H7 (cell line): ENCODE measurements at regions not wholly inside any gene's neighbourhood (a gene's known extent, or its start where the extent isn't known, plus 50 kb on each side); places are given as distances from the start of the nearest gene placed in this dataset.

Experiments
- DNase-seq: peaks from one replicate; pipeline ENCODE4 v3.0.0; 2012
- H3K27me3 ChIP-seq: 2 replicates; pipeline ENCODE4 v1.6.0; 2011; ENCODE audit warnings: mild to moderate bottlenecking, low read length; ENCODE audit not compliant: control insufficient read depth, insufficient read depth
- H3K36me3 ChIP-seq: replicated peaks from 2 replicates; pipeline ENCODE4 v1.5.1; 2011; ENCODE audit warnings: low read length; ENCODE audit not compliant: control insufficient read depth, insufficient read depth
- H3K4me3 ChIP-seq: 2 replicates; pipeline ENCODE4 v1.5.1; 2011; ENCODE audit warnings: low read depth, mild to moderate bottlenecking, control low read depth, low read length, moderate library complexity; ENCODE audit not compliant: insufficient read depth

GRCh38 chr1:56069824-56070223 is 509.5 kb downstream of the PLPP3 start:
- H3K4me3 ChIP-seq, result no peak overlapping the region
- DNase-seq, result no peak
- H3K27me3 ChIP-seq, result no peaks in the 10 kb centered on the region
- no peaks in the 10 kb centered on the region for H3K36me3 ChIP-seq

DNA sequence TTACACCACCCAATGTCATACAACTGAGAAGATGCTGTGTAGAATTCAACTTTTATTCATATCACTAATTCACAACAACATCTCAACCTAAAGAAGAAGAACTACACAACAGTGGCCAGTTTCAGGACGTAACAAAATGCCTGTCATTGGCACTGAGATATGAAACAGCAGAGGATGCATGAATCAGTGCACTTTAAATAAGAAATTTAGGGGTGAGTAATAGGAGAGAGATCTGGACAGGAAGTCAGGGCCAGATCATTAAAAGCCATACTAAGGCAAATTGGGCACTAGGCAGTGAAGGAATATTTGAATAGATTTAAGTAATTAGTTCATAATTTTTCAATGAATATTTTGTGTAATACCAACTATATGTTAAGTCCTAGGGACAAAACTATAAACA is 510.5 kb downstream of the PLPP3 start:
- Histone ChIP-seq H3K4me3 (no peak overlapping the region), H3K27me3 (no peaks in the 10 kb centered on the region), H3K36me3 (no peaks in the 10 kb centered on the region)
- DNase-seq, result no peak

DNA sequence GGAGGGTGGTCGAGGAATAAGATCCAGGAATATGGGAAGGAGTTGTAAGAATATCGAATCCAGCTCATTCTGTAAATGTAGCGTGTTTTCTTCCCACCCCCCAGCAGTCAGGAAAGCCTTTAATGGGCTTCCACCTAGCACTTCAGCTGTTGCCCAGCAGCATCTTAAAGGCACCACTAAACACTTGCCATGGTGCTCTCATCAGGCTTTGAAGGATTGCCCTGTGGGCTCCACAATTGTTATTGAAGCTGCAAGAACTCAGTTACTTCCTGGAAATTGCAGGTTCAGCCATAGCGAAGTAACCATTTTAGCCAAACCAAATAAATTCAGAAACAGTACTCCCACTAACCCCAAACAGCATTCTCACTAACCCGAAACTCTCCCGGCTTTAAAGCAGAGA is 511.2 kb downstream of the PLPP3 start:
- H3K4me3 ChIP-seq, result no peak overlapping the region
- no peaks in the 10 kb centered on the region for H3K27me3 ChIP-seq
- no peaks in the 10 kb centered on the region for H3K36me3 ChIP-seq
- no peak for DNase-seq

- Histone ChIP-seq H3K4me3 (no peak overlapping the region), H3K36me3 (no peaks in the 10 kb centered on the region), H3K27me3 (no peaks in the 10 kb centered on the region)
- no peak for DNase-seq
These were observed 513.6 kb downstream of the PLPP3 start for GRCh38 chr1:56065729-56066128.

GRCh38 chr1:56064705-56065104 is 514.7 kb downstream of the PLPP3 start:
- no peak for DNase-seq
- H3K36me3 ChIP-seq, result no peaks in the 10 kb centered on the region
- H3K4me3 ChIP-seq, result no peak overlapping the region
- no peaks in the 10 kb centered on the region for H3K27me3 ChIP-seq

DNA sequence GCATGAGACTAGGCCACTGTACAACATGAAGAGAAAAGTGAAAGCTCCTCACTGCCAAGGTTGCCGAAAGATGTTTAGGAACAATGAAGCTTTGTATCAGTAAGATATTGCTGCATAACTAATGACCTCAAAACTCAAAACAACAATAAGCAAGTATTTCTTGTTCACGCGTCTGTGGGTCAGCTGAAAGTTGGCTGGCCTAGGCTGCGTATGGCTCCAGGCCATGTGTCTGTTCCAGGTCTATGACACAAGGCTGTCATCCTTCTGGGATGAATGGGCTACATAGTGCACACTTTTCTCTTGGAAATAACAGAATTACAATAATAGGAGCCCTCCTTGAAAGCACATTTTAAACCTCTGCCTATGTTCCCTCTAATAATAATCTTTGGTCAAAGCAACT is 515.9 kb downstream of the PLPP3 start:
- H3K36me3 ChIP-seq, result no peaks in the 10 kb centered on the region
- no peaks in the 10 kb centered on the region for H3K27me3 ChIP-seq
- DNase-seq, result no peak
- no peak overlapping the region for H3K4me3 ChIP-seq

DNA sequence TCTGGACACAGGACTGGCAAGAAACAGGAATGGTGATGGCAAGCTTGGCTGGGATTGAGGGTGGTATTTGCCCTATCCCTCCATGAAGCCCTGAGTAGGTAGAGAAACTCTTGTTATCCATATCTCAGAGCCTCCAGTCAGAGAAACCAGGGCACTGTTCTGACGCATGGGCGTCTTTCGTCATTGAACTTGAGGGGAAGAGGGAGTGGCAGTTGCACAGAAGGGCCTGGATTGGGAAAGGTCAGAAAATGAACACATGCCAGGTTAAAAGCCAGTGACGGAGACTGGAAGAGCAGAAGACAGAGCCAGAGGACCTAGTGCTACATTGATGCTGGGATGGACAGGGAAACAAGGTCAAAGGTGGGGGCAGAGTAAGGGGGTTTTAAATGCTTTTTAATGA is 516.7 kb downstream of the PLPP3 start:
- no peaks in the 10 kb centered on the region for H3K27me3 ChIP-seq
- H3K4me3 ChIP-seq, result no peak overlapping the region
- no peaks in the 10 kb centered on the region for H3K36me3 ChIP-seq
- DNase-seq, result no peak

DNA sequence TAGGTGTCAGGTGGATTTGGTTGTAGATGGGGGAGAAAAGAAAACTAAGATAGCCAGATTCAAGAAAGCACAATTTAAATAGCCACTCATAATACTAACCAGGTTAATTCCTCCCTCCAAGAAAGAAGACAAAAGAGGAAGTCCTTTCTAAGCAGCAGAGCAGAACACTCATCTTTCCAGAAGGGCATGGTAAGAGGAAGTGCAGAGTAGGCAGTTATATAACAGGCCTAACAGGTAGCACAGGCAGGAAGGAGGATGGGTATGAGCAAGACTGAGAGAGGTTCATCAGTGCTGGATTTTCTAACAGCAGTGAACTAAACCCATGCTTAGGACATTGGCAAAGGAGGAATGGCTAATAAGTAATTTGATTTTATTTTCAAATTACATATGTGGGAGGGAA is 517.5 kb downstream of the PLPP3 start:
- no peak for DNase-seq
- H3K4me3 ChIP-seq, result no peak overlapping the region
- no peaks in the 10 kb centered on the region for H3K36me3 ChIP-seq
- no peaks in the 10 kb centered on the region for H3K27me3 ChIP-seq

GRCh38 chr1:56060906-56061305 is 518.5 kb downstream of the PLPP3 start:
- no peaks in the 10 kb centered on the region for H3K36me3 ChIP-seq
- no peak for DNase-seq
- no peaks in the 10 kb centered on the region for H3K27me3 ChIP-seq
- no peak overlapping the region for H3K4me3 ChIP-seq

DNA sequence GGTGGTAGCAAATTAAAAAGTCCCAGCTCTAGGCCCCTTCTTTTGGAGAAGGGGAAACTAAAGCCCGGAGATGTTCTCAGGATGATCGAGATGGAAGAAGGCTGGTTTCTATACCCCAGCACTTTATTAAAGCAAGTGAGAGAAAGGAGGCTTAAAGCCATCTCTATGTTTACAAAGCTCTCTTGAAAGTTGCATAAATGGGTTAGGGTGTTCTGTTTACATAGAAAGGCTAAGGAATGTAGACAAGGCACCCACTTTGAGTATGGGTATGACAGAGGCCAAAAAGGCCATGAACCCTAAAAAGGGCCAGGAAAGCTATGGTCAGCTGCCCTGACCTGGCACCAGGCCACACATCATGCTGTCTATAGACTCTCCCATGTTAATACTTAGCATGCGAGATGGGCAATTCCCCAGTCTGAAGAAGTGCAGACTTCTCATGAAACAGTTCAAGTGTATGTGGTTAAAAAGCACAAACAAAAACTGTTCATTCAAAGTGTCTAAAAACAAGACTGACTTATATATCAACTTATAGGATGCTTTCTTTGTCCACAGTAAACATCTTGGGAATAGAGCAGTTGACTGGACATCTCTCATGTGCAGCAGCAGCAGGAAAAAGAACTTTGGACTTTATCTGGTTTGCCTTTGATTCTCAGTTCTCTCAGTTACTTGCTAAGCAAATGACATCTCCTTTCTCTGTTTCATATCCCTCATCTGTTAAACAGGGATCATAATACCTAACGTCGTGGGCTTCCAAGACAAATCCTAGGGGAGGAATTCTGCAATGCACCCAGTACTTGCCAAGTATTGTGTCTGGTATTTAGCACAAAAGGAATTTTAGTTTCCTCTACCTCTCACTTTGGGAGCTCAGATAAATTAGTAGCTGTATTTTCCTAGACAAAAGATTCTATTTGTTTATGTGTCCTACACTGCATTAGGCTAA is 521.6 kb downstream of the PLPP3 start:
- Histone ChIP-seq H3K27me3 (no peaks in the 10 kb centered on the region), H3K4me3 (no peak overlapping the region), H3K36me3 (no peaks in the 10 kb centered on the region)

GRCh38 chr1:56056438-56057287 is 522.7 kb downstream of the PLPP3 start:
- DNase-seq, result no peak
- Histone ChIP-seq H3K36me3 (no peaks in the 10 kb centered on the region), H3K27me3 (no peaks in the 10 kb centered on the region), H3K4me3 (no peak overlapping the region)

More for the DNA sequence above, 521.6 kb downstream of the PLPP3 start:
- no peak for DNase-seq

GRCh38 chr1:56054959-56055358 is 524.4 kb downstream of the PLPP3 start:
- Histone ChIP-seq H3K4me3 (no peak overlapping the region), H3K27me3 (no peaks in the 10 kb centered on the region), H3K36me3 (no peaks in the 10 kb centered on the region)
- DNase-seq, result no peak

DNA sequence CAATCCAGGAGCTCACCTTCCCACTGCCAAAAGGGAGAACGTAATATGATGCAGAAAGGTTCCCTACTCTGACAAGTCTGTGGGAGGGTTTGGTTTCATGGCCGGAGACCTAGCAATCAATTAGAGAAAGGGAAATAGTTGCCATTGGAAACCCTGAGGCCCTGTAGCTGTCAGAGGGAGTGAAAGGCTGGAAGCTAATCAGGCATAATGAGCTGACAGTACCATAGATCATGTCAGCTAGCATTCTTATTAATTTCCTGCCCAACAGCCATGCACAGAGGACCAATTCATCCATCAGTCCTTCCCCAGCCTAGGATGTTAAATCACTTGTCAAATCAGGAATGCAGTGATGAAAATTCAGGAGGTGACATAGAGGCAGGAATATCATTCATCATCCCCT is 527.3 kb downstream of the PLPP3 start:
- no peak for DNase-seq

GRCh38 chr1:56050911-56051310 is 528.5 kb downstream of the PLPP3 start:
- DNase-seq, result no peak
- Histone ChIP-seq H3K27me3 (no peaks in the 10 kb centered on the region), H3K4me3 (no peak overlapping the region), H3K36me3 (no peaks in the 10 kb centered on the region)

More for the DNA sequence above, 527.3 kb downstream of the PLPP3 start:
- H3K27me3 ChIP-seq, result no peaks in the 10 kb centered on the region
- H3K36me3 ChIP-seq, result no peaks in the 10 kb centered on the region
- H3K4me3 ChIP-seq, result no peak overlapping the region

DNA sequence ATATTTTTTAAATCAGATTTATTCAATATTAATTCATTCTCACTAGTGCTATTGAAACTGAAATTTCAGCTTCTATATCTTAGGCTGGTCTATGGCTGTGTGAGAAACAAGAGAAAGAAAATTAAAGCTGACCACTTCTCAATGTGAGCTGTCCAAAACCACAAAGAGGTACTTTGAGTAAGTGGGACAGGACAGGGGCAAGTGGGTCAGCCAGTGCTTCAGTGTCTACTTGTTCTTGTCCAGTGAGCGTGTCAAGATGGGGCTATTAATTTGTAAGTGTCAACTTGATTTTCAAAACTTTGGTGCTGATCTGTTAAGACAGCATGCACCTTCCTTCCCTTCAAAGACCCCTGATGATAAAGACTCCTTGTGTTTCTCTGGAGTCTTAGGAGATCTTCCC is 533.9 kb downstream of the PLPP3 start:
- Histone ChIP-seq H3K27me3 (no peaks in the 10 kb centered on the region), H3K36me3 (no peaks in the 10 kb centered on the region), H3K4me3 (no peak overlapping the region)
- DNase-seq, result no peak
